Caco-2 (cell line): ENCODE measurements at regions not wholly inside any gene's neighbourhood (a gene's known extent, or its start where the extent isn't known, plus 50 kb on each side); places are given as distances from the start of the nearest gene placed in this dataset.

Experiments
- BruUV-seq: library from RNA; stranded (reverse); fragments of 400-500 nt; replicated peaks from 2 replicates; lab custom pipeline; 2021; lab: Mats Ljungman, UMichigan
- CTCF ChIA-PET: fragments of 300-600 bp; sonication (Branson Sonifier 250); formaldehyde crosslinking; loops from one replicate; lab custom pipeline; 2022; ENCODE audit warnings: antibody characterized with exemption; lab: Charles Lee
- POLR2A ChIA-PET: fragments of 300-600 bp; sonication (Branson Sonifier 250); formaldehyde crosslinking; loops from one replicate; lab custom pipeline; 2022; ENCODE audit warnings: antibody characterized with exemption; lab: Charles Lee
- DNase-seq, 2 experiments: peaks; one replicate each; pipeline versions ENCODE4 v3.0.0 to v3.0.0-alpha.2; 2020 to 2022
- H3K27me3 ChIP-seq: replicated peaks from 2 replicates; pipeline ENCODE4 v1.6.0; 2011; ENCODE audit warnings: low read length; ENCODE audit not compliant: control insufficient read depth, insufficient read depth
- H3K36me3 ChIP-seq: 2 replicates; pipeline ENCODE4 v1.5.1; 2011; ENCODE audit warnings: low read length; ENCODE audit not compliant: control insufficient read depth, insufficient read depth
- H3K4me1 ChIP-seq: fragments of 250-450 bp; sonication (Bioruptor Pico); 2 replicates; pipeline ENCODE4 v1.5.1; 2020; ENCODE audit warnings: mild to moderate bottlenecking
- H3K4me3 ChIP-seq: 2 replicates; pipeline ENCODE4 v1.5.1; 2011; ENCODE audit warnings: low read depth, mild to moderate bottlenecking, control low read depth, low read length
- H3K9me3 ChIP-seq: fragments of 250-450 bp; sonication (Bioruptor Pico); 2 replicates; pipeline ENCODE4 v1.5.1; 2020; ENCODE audit warnings: mild to moderate bottlenecking, moderate library complexity
- H3K27ac Mint-ChIP-seq: one replicate; pipeline ENCODE4 v1.8.0; 2022; ENCODE audit warnings: mixed read lengths; ENCODE audit not compliant: unreplicated experiment
- H3K27me3 Mint-ChIP-seq: one replicate; pipeline ENCODE4 v1.8.0; 2022; ENCODE audit warnings: mixed read lengths; ENCODE audit not compliant: insufficient read depth, unreplicated experiment
- H3K36me3 Mint-ChIP-seq: one replicate; pipeline ENCODE4 v1.8.0; 2022; ENCODE audit warnings: mild to moderate bottlenecking, mixed read lengths; ENCODE audit not compliant: insufficient read depth, unreplicated experiment
- H3K4me1 Mint-ChIP-seq: one replicate; pipeline ENCODE4 v1.8.0; 2022; ENCODE audit warnings: low read depth, mixed read lengths; ENCODE audit not compliant: unreplicated experiment
- H3K4me3 Mint-ChIP-seq: one replicate; pipeline ENCODE4 v1.8.0; 2022; ENCODE audit warnings: mild to moderate bottlenecking, moderate library complexity, mixed read lengths; ENCODE audit not compliant: unreplicated experiment
- H3K9me3 Mint-ChIP-seq: one replicate; pipeline ENCODE4 v1.8.0; 2022; ENCODE audit warnings: mixed read lengths; ENCODE audit not compliant: unreplicated experiment
- CTCF ChIP-seq, 2 experiments: fragments of 200-600 bp in 1 of 2; IDR thresholded peaks; 1 replicate in 1 of 2; 2 replicates in 1 of 2; pipeline versions ENCODE4 v1.5.1 to v1.8.0; 2011 to 2022; ENCODE audit warnings: antibody characterized with exemption in 1 of 2, control low read depth in 1 of 2, inconsistent platforms in 1 of 2, low read depth in 1 of 2, low read length in 1 of 2, mild to moderate bottlenecking in 1 of 2, moderate library complexity in 1 of 2; ENCODE audit not compliant: insufficient read depth in 1 of 2, severe bottlenecking in 1 of 2, unreplicated experiment in 1 of 2
- intact Hi-C: fragments of 100-400 bp; cut with micrococcal nuclease; formaldehyde crosslinking; loops from one replicate; pipeline ENCODE4 v1.10.0; 2022; ENCODE audit not compliant: unreplicated experiment

DNA sequence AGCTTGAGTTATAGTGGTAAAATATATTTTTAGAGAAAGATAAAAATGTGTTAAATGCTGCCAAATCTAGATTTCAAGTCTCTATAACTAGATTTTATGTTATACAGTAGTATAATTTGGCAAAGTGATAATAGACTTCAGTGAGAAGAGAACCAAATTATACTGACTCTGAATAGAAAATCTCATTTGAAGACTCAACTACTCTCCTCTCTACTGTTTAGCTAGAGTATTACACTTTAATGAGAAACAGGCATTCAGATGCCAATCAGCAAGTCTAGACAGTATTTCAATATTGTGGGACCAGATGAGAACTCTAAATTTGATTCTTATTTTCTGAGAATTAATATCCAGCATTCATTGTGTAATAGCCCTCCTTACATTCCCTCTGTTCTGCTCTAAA lies 311.2 kb downstream of the SLITRK5 start:
- Mint-ChIP-seq H3K4me3 (no peak overlapping the region), H3K9me3 (peaks cover 9% of the 10 kb centered on the region), H3K27me3 (no peaks in the 10 kb centered on the region), H3K27ac (no peak overlapping the region), H3K4me1 (no peaks in the 10 kb centered on the region), H3K36me3 (no peaks in the 10 kb centered on the region)
- no peaks in the 10 kb centered on the region for H3K36me3 ChIP-seq
- POLR2A ChIA-PET: no interaction called here
- intact Hi-C loops: no loop called here
- H3K4me1 ChIP-seq: no peaks in the 10 kb centered on the region
- CTCF ChIA-PET: no interaction called here
- no peaks in the 10 kb centered on the region for H3K27me3 ChIP-seq
- no peak for DNase-seq
- TF ChIP-seq CTCF (IDR thresholded peaks at IDR 0.05; ENCODE audit: insufficient read depth in 1 of 2, low read depth in 1 of 2, low read length in 1 of 2, severe bottlenecking in 1 of 2, unreplicated experiment in 1 of 2): no peak
- no peak overlapping the region for H3K4me3 ChIP-seq
- BruUV-seq: no TSS peak
- peaks cover 6% of the 10 kb centered on the region for H3K9me3 ChIP-seq

GRCh38 chr13:87986639-87987250 lies 315.6 kb downstream of the SLITRK5 start:
- Mint-ChIP-seq H3K4me1 (no peaks in the 10 kb centered on the region), H3K36me3 (no peaks in the 10 kb centered on the region), H3K4me3 (no peak overlapping the region), H3K27me3 (no peaks in the 10 kb centered on the region), H3K27ac (no peak overlapping the region), H3K9me3 (peaks cover 9% of the 10 kb centered on the region)
- no peak overlapping the region for H3K4me3 ChIP-seq
- intact Hi-C loops: no loop called here
- ChIA-PET POLR2A (no interaction called here), CTCF (no interaction called here)
- DNase-seq: no peak
- no peak for TF ChIP-seq CTCF (IDR thresholded peaks at IDR 0.05; ENCODE audit: insufficient read depth in 1 of 2, low read depth in 1 of 2, low read length in 1 of 2, severe bottlenecking in 1 of 2, unreplicated experiment in 1 of 2)
- H3K36me3 ChIP-seq: no peaks in the 10 kb centered on the region
- no TSS peak for BruUV-seq
- H3K9me3 ChIP-seq: peaks cover 6% of the 10 kb centered on the region
- H3K4me1 ChIP-seq: no peaks in the 10 kb centered on the region
- H3K27me3 ChIP-seq: no peaks in the 10 kb centered on the region

DNA sequence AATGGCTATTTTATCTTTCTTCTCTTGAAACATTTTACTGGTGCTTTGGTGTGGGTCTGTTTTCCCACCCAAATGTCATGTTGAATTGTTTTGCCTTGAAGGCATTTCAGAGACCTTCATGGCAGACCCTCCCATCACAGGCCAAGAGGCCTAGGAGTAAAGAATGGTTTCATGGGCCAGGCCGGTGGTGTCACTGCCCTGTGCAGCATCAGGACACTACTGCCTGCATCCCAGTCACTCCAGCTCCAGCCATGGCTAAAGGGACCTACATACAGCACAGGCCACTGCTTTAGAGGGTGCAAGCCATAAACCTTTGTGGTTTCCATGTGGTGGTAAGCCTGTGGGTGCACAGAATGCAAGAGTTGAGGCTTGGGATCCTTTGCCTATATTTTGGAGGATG lies 326.9 kb downstream of the SLITRK5 start:
- no peaks in the 10 kb centered on the region for H3K27me3 ChIP-seq
- 0 out of 2 replicates have a peak, but pooled peaks cover 3% of the 10 kb centered on the region for H3K9me3 ChIP-seq
- H3K36me3 ChIP-seq: no peaks in the 10 kb centered on the region
- Mint-ChIP-seq H3K27ac (no peak overlapping the region), H3K4me1 (no peaks in the 10 kb centered on the region), H3K9me3 (peaks cover 19% of the 10 kb centered on the region), H3K27me3 (no peaks in the 10 kb centered on the region), H3K4me3 (no peak overlapping the region), H3K36me3 (no peaks in the 10 kb centered on the region)
- ChIA-PET CTCF (no interaction called here), POLR2A (no interaction called here)
- no peak for TF ChIP-seq CTCF (IDR thresholded peaks at IDR 0.05; ENCODE audit: insufficient read depth in 1 of 2, low read depth in 1 of 2, low read length in 1 of 2, severe bottlenecking in 1 of 2, unreplicated experiment in 1 of 2)
- BruUV-seq: no TSS peak
- DNase-seq: no peak
- intact Hi-C loops: no loop called here
- H3K4me1 ChIP-seq: peaks cover 12% of the 10 kb centered on the region
- no peak overlapping the region for H3K4me3 ChIP-seq
